ENCODE measurements at regions not wholly inside any gene's neighbourhood (a gene's known extent, or its start where the extent isn't known, plus 50 kb on each side); places are given as distances from the start of the nearest gene placed in this dataset.

DNA sequence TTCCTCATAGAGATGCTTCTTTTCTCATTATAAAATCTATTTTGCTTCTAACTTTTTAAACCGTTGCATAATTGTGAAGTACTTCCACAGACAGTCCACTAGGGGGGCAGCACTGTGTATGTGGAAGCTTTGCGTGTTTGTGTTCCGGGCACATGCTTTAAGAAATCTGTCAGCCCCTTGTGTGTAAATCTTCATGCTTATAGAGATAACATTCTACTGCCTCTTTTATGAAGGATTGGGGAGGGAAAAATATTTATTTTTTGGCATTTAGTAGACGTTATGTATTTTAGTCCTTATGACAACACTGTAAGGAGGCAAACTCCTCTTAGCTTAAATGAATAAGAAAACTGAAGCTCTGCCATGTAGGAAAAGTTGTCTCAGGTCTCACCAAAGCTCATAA, 157.3 kb upstream of the PTGFR start:
- TF ChIP-seq, protein P1, sequence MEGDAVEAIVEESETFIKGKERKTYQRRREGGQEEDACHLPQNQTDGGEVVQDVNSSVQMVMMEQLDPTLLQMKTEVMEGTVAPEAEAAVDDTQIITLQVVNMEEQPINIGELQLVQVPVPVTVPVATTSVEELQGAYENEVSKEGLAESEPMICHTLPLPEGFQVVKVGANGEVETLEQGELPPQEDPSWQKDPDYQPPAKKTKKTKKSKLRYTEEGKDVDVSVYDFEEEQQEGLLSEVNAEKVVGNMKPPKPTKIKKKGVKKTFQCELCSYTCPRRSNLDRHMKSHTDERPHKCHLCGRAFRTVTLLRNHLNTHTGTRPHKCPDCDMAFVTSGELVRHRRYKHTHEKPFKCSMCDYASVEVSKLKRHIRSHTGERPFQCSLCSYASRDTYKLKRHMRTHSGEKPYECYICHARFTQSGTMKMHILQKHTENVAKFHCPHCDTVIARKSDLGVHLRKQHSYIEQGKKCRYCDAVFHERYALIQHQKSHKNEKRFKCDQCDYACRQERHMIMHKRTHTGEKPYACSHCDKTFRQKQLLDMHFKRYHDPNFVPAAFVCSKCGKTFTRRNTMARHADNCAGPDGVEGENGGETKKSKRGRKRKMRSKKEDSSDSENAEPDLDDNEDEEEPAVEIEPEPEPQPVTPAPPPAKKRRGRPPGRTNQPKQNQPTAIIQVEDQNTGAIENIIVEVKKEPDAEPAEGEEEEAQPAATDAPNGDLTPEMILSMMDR (IDR thresholded peaks at IDR 0.05) = peak; percentile 17 to 71 (median 63)
- no peak for TF ChIP-seq POLR2A (IDR thresholded peaks at IDR 0.05)

Data from testis (tissue), 2 donors.